Loucy (cell line): ENCODE measurements at regions not wholly inside any gene's neighbourhood (a gene's known extent, or its start where the extent isn't known, plus 50 kb on each side); places are given as distances from the start of the nearest gene placed in this dataset.

ENCODE experiments used
- H2AFZ ChIP-seq: fragments of 200-600 bp; sonication (generic); 2 replicates; pipeline ENCODE4 v1.6.0; 2016; ENCODE audit warnings: antibody characterized with exemption, mild to moderate bottlenecking, low read length, moderate library complexity
- H3F3A ChIP-seq: fragments of 200-600 bp; 2 replicates; pipeline ENCODE4 v1.6.0; 2016; ENCODE audit warnings: antibody characterized with exemption, low read depth, mild to moderate bottlenecking
- H3K27me3 ChIP-seq: fragments of 200-600 bp; sonication (generic); 2 replicates; pipeline ENCODE4 v1.6.1; 2014; ENCODE audit warnings: low read length, mild to moderate bottlenecking; ENCODE audit not compliant: insufficient read depth, poor library complexity, severe bottlenecking
- H3K36me3 ChIP-seq: fragments of 200-600 bp; sonication (generic); 2 replicates; pipeline ENCODE4 v1.6.1; 2016; ENCODE audit warnings: low read length; ENCODE audit not compliant: insufficient read depth
- H3K4me1 ChIP-seq: fragments of 200-600 bp; sonication (generic); 2 replicates; pipeline ENCODE4 v1.5.1; 2014; ENCODE audit warnings: low read length, mild to moderate bottlenecking; ENCODE audit not compliant: insufficient read depth, poor library complexity, severe bottlenecking
- H3K4me2 ChIP-seq: fragments of 200-600 bp; sonication (generic); 2 replicates; pipeline ENCODE4 v1.6.0; 2014; ENCODE audit warnings: antibody characterized with exemption, low read length, low read depth, mild to moderate bottlenecking; ENCODE audit not compliant: poor library complexity, severe bottlenecking
- H3K4me3 ChIP-seq: fragments of 200-600 bp; sonication (generic); 2 replicates; pipeline ENCODE4 v1.5.1; 2014; ENCODE audit warnings: low read length, mild to moderate bottlenecking, mixed read lengths; ENCODE audit not compliant: poor library complexity, severe bottlenecking
- H3K79me2 ChIP-seq: fragments of 200-600 bp; sonication (generic); 2 replicates; pipeline ENCODE4 v1.6.1; 2014; ENCODE audit warnings: low read length; ENCODE audit not compliant: insufficient read depth
- H3K9ac ChIP-seq: fragments of 200-600 bp; sonication (generic); 2 replicates; pipeline ENCODE4 v1.6.0; 2014; ENCODE audit warnings: mild to moderate bottlenecking, low read depth, low read length, moderate library complexity; ENCODE audit not compliant: poor library complexity, severe bottlenecking
- H3K9me2 ChIP-seq: fragments of 200-600 bp; sonication (generic); replicated peaks from 2 replicates; pipeline ENCODE4 v1.6.1; 2016; ENCODE audit warnings: low read depth, low read length, mixed read lengths
- H3K9me3 ChIP-seq: fragments of 200-600 bp; sonication (generic); 2 replicates; pipeline ENCODE4 v1.6.1; 2014; ENCODE audit warnings: mild to moderate bottlenecking, antibody characterized with exemption, low read length, low read depth; ENCODE audit not compliant: insufficient read depth
- H4K20me1 ChIP-seq: fragments of 200-600 bp; sonication (generic); 2 replicates; pipeline ENCODE4 v1.6.0; 2014; ENCODE audit warnings: antibody characterized with exemption, low read length, mild to moderate bottlenecking; ENCODE audit not compliant: insufficient read depth, poor library complexity, severe bottlenecking
- CTCF ChIP-seq: fragments of 200-600 bp; sonication (generic); conservative IDR thresholded peaks from 2 replicates; pipeline ENCODE4 v1.5.1; 2014; ENCODE audit warnings: mild to moderate bottlenecking, antibody characterized with exemption, low read length
- EZH2phosphoT487 ChIP-seq: fragments of 200-600 bp; IDR thresholded peaks from 2 replicates; pipeline ENCODE4 v1.6.1; 2018; ENCODE audit warnings: antibody characterized with exemption, mild to moderate bottlenecking, moderate library complexity, borderline replicate concordance

GRCh38 chr13:40442826-40443225 lies 223.6 kb downstream of the FOXO1 start:
- H3K9me3 ChIP-seq: no peaks in the 10 kb centered on the region
- H3K36me3 ChIP-seq: no peaks in the 10 kb centered on the region
- H3K4me3 ChIP-seq: no peak overlapping the region
- no peaks in the 10 kb centered on the region for H3F3A ChIP-seq
- TF ChIP-seq CTCF (no peak), EZH2phosphoT487 (no peak)
- no peaks in the 10 kb centered on the region for H3K9me2 ChIP-seq
- no peak overlapping the region for H3K9ac ChIP-seq
- H3K4me2 ChIP-seq: no peak overlapping the region
- no peak overlapping the region for H2AFZ ChIP-seq
- H4K20me1 ChIP-seq: no peaks in the 10 kb centered on the region
- no peaks in the 10 kb centered on the region for H3K4me1 ChIP-seq
- no peaks in the 10 kb centered on the region for H3K79me2 ChIP-seq
- H3K27me3 ChIP-seq: no peaks in the 10 kb centered on the region

GRCh38 chr13:40444241-40444640 lies 222.2 kb downstream of the FOXO1 start:
- Histone ChIP-seq H3F3A (no peaks in the 10 kb centered on the region), H3K4me3 (no peak overlapping the region), H3K36me3 (no peaks in the 10 kb centered on the region), H3K9ac (no peak overlapping the region), H3K9me2 (no peaks in the 10 kb centered on the region), H3K27me3 (no peaks in the 10 kb centered on the region), H3K9me3 (no peaks in the 10 kb centered on the region), H3K4me2 (no peak overlapping the region), H2AFZ (no peak overlapping the region), H3K4me1 (no peaks in the 10 kb centered on the region), H4K20me1 (no peaks in the 10 kb centered on the region), H3K79me2 (no peaks in the 10 kb centered on the region)
- TF ChIP-seq CTCF: no peak
- no peak for TF ChIP-seq EZH2phosphoT487

- Histone ChIP-seq H2AFZ (no peak overlapping the region), H3K4me2 (no peak overlapping the region), H3K36me3 (no peaks in the 10 kb centered on the region), H3K9me3 (no peaks in the 10 kb centered on the region), H3F3A (no peaks in the 10 kb centered on the region), H3K27me3 (no peaks in the 10 kb centered on the region), H3K4me3 (no peak overlapping the region), H3K9ac (no peak overlapping the region), H3K79me2 (no peaks in the 10 kb centered on the region), H3K4me1 (no peaks in the 10 kb centered on the region), H3K9me2 (no peaks in the 10 kb centered on the region), H4K20me1 (no peaks in the 10 kb centered on the region)
- TF ChIP-seq EZH2phosphoT487: no peak
- TF ChIP-seq CTCF: no peak
These were observed 220.9 kb downstream of the FOXO1 start for GRCh38 chr13:40445557-40445990.
